Mesothelial cell of epicardium (in vitro differentiated cells): ENCODE measurements at regions not wholly inside any gene's neighbourhood (a gene's known extent, or its start where the extent isn't known, plus 50 kb on each side); places are given as distances from the start of the nearest gene placed in this dataset.
"Not testable (repeated sequence)": the region's sequence is repeated elsewhere in the genome, so short reads cannot be mapped to it uniquely, and the experiment has no call there.

Experiments used
- DNase-seq, 2 experiments: peaks; one replicate each; pipeline ENCODE4 v3.0.0; 2021; ENCODE audit warnings: low spot score in 2 of 2; ENCODE audit not compliant: unreplicated experiment in 2 of 2
- H3K27ac Mint-ChIP-seq: 2 replicates; pipeline ENCODE4 v1.8.0; 2021; ENCODE audit warnings: mixed read lengths
- H3K27me3 Mint-ChIP-seq: 2 replicates; pipeline ENCODE4 v1.8.0; 2021; ENCODE audit warnings: low read depth, mixed read lengths
- H3K36me3 Mint-ChIP-seq: 2 replicates; pipeline ENCODE4 v1.8.0; 2021; ENCODE audit warnings: mixed read lengths
- H3K4me1 Mint-ChIP-seq: 2 replicates; pipeline ENCODE4 v1.8.0; 2021; ENCODE audit warnings: mixed read lengths
- H3K4me3 Mint-ChIP-seq: 2 replicates; pipeline ENCODE4 v1.8.0; 2021; ENCODE audit warnings: mild to moderate bottlenecking, moderate library complexity, mixed read lengths
- H3K9me3 Mint-ChIP-seq: 2 replicates; pipeline ENCODE4 v1.8.0; 2021; ENCODE audit warnings: mixed read lengths
- TF ChIP-seq, protein P1 (sequence below): fragments of 200-600 bp; sonication (generic); IDR thresholded peaks from one replicate; pipeline ENCODE4 v1.5.0; 2021; ENCODE audit warnings: antibody characterized with exemption; ENCODE audit not compliant: unreplicated experiment

DNA sequence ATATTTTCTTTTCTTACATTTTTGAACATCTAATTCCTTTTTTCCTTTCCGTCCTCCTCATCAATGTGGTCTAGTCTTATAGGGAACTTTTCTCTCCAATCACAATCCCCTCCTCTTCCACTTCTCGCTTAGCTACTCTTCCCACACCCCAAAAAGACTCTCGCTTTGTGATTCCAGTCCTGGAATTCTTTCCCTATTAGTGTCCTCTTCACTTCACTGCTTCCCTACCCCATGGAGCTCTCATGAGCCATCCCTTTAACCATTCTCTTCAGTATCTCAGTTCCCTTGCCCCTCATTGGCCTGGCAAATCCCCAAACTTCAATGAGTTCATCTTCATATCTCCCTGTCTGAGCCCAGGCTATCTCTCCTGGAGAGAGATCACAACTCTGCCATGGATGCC is 55.3 kb upstream of the CEP85L start:
- Mint-ChIP-seq H3K4me1 (peaks cover 46% of the 10 kb centered on the region), H3K27ac (peak overlapping the region; percentile 18)

DNA sequence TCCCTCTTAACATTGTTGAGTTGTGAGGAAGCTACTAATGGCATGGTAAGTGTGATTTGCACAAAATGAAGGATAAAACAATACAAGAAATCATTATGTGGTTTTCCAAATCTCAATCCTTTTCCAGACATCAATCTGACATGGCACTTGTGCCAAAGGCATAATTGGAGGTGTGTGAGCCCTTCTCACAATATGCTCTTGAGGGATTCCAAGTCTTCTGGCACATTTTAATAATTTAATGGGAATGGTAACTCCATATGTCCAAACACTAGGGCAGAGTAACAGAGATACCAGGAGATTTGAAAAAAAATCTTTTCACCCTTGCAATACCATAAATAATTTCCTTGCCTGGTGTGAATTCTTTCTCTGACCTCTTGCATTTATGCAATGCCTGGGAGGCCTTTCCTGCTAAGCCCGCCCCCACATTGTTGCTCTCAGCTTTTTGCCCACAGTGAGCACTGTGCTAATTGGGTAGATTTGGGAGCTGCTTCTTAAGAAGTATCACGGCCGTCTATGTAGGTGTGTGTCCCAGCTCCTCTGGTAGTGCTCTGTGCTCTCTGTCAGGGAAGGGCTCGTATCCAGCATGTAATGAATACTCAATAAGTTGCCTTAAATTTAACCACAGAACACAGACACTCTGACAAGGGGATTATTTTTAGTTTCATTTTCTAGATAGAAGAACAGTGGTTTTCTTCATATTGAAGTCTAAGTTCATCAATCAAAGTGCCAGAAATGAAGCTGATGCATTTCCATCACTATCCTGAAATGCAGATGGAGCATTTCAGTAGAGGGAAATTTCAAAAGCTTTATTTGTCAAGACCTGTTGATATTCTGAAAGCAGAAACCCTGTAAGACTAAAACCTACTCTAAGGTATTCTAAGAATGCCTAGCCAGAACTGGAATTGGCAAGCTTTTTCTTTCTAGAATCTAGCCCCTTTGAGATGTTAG is 54.4 kb upstream of the CEP85L start:
- no peaks in the 10 kb centered on the region for H3K36me3 Mint-ChIP-seq
- TF ChIP-seq, protein P1, sequence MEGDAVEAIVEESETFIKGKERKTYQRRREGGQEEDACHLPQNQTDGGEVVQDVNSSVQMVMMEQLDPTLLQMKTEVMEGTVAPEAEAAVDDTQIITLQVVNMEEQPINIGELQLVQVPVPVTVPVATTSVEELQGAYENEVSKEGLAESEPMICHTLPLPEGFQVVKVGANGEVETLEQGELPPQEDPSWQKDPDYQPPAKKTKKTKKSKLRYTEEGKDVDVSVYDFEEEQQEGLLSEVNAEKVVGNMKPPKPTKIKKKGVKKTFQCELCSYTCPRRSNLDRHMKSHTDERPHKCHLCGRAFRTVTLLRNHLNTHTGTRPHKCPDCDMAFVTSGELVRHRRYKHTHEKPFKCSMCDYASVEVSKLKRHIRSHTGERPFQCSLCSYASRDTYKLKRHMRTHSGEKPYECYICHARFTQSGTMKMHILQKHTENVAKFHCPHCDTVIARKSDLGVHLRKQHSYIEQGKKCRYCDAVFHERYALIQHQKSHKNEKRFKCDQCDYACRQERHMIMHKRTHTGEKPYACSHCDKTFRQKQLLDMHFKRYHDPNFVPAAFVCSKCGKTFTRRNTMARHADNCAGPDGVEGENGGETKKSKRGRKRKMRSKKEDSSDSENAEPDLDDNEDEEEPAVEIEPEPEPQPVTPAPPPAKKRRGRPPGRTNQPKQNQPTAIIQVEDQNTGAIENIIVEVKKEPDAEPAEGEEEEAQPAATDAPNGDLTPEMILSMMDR, result no peak
- peaks cover 4% of the 10 kb centered on the region for H3K9me3 Mint-ChIP-seq
- H3K27me3 Mint-ChIP-seq, result no peaks in the 10 kb centered on the region
- no peak overlapping the region for H3K4me3 Mint-ChIP-seq
- peak overlapping the region; percentile 88 for H3K27ac Mint-ChIP-seq
- no peak for DNase-seq
- peaks cover 46% of the 10 kb centered on the region for H3K4me1 Mint-ChIP-seq

More for the DNA sequence above, 55.3 kb upstream of the CEP85L start:
- no peaks in the 10 kb centered on the region for H3K36me3 Mint-ChIP-seq
- TF ChIP-seq, protein P1, result no peak
- no peaks in the 10 kb centered on the region for H3K9me3 Mint-ChIP-seq
- H3K27me3 Mint-ChIP-seq, result no peaks in the 10 kb centered on the region
- no peak for DNase-seq
- no peak overlapping the region for H3K4me3 Mint-ChIP-seq

DNA sequence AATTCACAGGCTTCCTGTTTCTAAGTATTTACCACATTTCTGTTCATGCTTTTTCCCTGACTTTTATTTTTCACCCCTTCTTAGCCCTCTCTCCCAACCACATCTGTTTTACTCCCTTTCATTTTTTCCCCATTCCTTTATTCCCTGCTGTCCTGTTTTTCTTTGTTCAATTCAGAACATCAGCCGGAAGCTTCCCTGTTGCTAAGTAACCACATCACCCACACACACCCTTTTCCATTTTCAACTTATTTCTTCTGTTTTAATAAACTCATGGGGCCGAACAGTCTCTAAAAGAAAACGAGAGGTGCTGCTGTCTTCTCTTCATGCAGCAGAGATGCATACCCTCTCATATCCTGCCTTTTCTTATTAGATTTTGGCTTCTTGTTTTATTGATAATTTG is 53.5 kb upstream of the CEP85L start:
- Mint-ChIP-seq H3K27ac (no peak overlapping the region), H3K4me1 (peaks cover 42% of the 10 kb centered on the region), H3K27me3 (no peaks in the 10 kb centered on the region), H3K36me3 (no peaks in the 10 kb centered on the region), H3K9me3 (peaks cover 4% of the 10 kb centered on the region), H3K4me3 (no peak overlapping the region)
- DNase-seq, result no peak
- TF ChIP-seq, protein P1, result no peak

DNA sequence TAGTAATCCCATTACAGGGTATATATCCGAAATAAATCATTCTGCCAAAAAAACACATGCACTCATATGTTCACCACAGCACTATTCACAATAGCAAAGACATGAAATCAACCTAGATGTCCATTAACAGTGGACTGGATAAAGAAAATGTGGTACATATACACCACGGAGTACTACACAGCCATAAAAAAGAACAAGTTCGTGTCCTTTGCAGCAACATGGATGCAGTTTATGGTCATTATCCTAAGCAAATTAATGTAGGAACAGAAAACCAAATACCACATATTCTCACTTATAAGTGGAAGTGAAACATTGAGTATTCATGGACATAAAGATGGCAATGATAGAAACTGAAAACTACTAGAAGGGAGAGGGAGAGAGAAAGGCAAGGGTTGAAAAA is 49.9 kb upstream of the CEP85L start:
- not testable (repeated sequence) for H3K4me3 Mint-ChIP-seq

More for the DNA sequence above, 49.9 kb upstream of the CEP85L start:
- peaks cover 15% of the 10 kb centered on the region for H3K4me1 Mint-ChIP-seq
- not testable (repeated sequence) for H3K27ac Mint-ChIP-seq, DNase-seq, H3K27me3 Mint-ChIP-seq, H3K36me3 Mint-ChIP-seq, H3K9me3 Mint-ChIP-seq
